EL (cell line): ENCODE measurements at regions not wholly inside any gene's neighbourhood (a gene's known extent, or its start where the extent isn't known, plus 50 kb on each side); places are given as distances from the start of the nearest gene placed in this dataset.

ENCODE experiments used
- DNase-seq: peaks from one replicate; pipeline ENCODE4 v3.0.0-alpha.2; 2016

DNA sequence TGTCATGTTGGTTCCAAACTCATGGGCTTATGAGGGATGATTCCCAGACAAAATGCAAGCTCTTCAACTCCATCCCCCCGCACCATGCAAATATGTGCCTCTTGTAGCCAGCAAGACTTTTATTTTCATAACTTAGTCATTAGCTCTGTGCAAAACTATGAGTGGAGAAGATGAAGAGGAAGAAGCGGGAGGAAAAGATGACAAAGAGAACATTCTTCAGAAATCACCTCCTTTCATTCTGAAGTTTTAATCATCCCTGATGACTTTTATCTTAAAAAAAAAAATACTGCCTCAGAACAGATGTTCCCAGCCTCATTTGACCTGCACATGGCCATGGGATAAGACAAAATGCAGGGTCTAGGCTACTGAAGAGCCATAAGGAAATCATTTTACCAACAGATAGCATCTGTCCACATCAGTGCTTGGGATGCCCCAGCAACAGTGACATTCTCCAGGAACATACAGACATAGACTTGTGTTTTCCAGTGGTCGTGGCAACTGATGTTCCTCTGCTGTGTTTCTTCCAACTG lies 145.5 kb downstream of the WNT5A start:
- DNase-seq: peak; percentile 27

DNA sequence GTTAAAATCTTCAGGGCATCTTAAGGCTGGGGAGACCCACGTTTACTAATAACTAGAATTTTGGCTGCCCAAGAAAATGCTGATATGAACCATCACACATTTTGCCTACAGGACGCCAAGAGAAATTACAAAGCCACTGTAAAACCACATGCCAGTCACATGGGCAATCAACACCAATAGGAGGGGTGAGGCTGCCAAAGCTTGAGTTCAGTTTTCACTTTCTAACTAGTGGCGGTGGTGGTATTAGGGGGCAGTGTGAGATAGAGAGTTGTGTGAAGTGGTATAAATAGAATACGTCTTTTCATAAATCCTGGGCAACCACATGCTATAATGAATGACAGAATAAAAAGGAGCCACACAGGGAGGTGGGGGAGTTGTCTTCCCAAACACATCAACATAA lies 147.3 kb downstream of the WNT5A start:
- no peak for DNase-seq

DNA sequence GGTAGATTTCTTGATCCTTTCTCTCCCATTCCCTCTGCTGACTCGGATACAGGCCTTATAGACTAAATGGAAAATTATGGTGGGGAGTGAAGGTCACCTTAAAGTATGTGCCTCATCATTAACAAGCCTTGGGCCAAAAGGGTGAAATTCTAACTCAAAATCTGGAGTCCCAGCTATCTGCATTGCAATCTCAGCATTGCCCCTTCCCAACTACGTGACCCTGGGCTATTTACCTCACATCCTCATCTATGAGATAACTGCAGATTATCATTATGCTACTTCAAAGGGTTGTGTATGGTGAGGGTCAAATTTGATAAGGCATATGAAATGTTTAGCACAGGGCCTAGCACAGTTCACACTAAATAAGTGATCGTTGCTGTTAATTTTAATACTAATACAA lies 147.7 kb downstream of the WNT5A start:
- no peak for DNase-seq

DNA sequence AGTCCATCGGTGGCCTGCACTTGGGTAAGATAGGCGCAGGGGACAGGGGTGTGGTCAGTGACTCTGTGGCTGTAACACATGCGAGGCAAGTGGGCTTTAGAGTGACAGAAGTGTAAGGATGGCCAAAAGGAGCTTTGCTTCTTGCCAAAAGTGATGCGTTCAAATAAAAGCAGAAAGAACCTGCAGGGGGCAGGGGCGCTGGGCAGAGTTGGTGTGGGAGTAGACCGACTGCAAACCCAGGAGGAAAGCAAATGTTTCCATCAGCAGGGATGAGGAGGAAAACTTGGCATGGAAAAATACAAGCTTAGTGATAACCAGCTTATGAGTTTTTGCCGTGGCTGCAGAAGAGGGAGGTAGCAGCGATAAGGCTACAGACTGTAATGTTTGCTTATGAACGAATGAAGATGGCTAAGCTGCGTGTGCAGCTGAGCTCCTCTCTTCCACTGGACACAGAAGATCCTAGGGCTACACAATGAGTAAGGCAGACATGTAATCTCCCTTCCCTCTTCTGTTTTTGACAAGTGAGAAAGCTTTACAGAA lies 149.4 kb downstream of the WNT5A start:
- DNase-seq: no peak

DNA sequence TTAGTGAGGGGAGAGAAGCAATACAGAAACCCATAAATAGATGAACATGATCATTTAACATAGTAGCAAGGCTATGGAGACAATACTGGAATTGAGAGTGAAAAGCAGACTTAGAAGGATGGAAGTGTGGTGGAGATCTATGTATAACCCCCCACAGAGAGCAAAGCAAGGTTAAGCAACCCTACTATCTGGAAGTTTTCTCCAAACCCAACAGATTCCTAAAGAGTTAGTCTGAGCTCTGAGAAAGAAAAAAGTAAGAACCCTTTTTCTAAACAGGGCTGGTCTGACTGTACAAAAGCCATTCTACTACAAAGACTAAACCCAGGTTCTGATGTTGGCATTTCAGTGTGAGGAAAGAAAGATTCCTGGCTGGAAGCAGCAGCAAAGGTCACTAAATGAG lies 153.2 kb downstream of the WNT5A start:
- peak; percentile 56 for DNase-seq

DNA sequence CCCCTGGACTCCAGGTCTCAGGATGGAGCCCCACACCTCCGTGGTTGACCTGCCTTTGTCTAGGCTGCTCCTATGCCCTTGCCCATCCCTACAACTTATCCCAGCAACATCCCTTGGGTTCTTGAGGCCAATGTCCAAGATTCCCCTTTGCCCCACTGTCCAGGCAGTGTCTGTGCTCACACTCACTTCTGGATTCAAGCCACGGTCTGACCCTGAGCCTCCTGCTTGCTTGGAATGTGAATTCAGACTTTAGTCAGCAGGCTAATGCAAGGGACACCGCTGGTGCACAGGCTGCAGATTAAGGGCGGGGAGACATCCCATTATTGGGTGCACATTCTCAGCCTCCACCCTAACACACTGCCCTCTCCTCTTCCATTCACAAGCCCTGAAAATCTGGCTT lies 154.1 kb downstream of the WNT5A start:
- DNase-seq: peak; percentile 49

DNA sequence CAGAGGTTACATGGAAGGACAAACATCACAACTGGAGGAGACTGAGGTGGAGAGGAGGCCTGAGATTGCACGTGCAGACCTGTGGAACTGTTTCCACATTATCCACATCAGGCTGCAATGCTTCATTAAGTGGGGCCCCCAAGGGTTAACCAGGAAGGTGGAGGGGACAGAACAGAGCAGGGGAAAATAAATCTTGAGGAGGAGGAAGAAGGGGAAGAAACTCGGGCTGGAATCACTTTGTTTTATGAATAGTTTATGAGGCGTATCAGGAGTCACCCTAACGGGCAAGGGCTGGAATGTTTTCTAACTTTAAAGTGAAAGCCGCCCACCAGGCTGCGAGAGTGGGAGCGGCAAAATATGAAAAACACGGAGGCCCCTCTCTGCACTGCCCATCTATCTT lies 154.9 kb downstream of the WNT5A start:
- DNase-seq: no peak

DNA sequence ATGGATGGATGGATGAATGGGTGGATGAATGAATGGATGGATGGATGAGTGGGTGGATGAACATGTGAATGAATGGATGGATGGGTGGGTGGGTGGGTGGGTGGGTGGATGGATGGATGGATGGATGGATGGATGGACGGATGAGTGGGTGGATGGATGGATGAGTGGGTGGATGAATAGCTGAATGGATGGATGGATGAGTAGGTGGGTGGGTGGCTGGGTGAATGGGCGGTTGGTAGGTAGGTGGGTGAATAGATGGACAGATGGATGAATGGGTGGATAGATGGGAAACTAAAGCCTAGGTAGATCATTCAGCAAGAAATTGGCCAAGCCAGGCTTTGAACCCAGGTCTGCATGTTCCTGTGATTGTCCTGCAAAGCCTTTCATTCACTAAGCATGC lies 155.6 kb downstream of the WNT5A start:
- DNase-seq: no peak

DNA sequence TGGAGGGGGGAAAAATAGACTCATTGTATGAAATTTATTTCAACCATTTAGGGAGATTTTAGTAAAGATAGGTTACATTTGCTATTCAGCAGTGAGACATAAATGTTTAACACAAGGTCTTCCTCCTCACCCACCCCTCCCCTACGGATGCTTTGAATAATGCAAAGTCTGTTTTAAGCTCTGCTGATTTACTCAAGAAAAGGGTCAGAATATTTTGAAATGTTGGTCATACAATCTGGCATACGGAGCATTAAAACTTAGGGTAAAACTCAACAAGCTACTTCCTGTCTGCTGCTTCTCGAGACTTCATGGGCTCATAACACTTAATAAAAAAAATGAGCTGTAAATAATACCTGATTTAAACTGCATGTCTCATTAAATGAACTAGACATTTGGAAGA lies 156.3 kb downstream of the WNT5A start:
- DNase-seq: peak; percentile 31

DNA sequence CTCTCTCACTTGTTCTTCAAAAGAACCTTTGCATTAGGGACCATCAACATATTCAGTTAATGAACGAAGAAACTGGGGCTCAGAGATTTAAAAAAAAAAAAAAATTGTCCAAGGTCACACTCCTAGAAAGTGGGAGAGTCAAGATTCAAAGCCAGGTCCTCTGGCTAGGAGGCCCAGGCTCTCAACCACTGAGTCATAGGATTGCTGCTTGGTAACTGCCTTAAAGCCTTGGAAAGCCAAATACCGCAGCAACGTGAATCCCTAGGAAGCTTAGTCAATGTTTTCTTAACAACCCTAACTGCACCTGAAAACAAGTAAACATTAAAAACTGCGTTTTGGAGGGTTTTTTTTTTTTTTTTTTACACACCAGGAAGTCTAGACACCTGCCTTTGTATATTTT lies 156.8 kb downstream of the WNT5A start:
- peak; percentile 93 for DNase-seq

DNA sequence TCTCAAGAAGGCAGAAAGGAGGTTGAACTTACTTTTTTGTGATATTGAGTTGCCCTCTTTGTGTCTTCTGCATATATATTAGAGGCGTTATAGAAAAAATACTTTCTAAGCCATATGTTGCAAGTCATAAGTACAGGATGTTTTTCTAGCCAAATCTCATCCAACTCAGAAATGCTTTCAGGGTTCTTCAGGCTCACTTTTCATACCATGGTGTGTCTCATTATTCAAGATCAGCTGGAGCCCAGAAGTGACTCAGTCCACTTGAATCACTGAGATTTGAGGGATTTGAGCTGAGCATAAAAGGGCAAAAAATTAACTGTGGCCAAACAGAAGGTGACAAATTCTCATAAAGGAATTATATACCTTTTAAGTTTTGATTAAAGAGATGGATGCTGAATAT lies 157.3 kb downstream of the WNT5A start:
- peak; percentile 91 for DNase-seq

DNA sequence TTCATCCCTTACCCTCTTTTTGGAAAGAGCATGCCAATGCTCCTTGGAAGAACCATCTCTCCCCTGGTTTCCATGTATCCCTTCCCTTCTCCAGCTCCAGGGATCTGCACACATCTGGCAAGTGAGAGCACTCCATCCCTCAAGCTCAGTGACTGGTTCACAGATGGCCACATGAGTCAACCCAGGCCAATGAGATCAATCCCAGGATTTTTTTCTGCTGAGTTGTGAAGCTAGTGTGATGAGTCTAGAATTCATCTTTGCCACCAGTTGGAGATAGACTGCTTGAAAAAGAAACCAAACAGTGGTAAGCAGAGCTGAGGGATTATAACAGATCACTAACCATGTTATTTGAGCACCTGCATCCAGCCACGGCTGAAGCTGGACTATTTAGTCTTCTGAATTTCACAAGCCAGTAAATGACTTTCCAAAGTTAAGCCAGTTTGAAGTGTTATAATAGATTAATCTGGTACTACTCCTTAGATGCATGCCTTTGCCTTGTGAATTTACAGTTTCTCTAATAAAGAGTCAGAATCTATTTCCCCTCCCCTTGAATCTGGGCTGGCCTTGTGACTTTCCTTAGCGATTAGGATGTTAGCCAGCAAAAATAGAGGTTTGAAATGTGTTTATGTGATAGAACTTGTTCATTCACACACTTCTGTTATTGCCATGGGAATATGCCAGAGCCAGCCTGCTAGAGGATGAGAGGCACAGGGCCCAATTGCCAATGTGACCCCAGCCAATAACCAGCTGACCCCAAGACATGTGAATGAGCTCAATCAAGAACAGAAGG lies 159.8 kb downstream of the WNT5A start:
- peak; percentile 77 for DNase-seq

DNA sequence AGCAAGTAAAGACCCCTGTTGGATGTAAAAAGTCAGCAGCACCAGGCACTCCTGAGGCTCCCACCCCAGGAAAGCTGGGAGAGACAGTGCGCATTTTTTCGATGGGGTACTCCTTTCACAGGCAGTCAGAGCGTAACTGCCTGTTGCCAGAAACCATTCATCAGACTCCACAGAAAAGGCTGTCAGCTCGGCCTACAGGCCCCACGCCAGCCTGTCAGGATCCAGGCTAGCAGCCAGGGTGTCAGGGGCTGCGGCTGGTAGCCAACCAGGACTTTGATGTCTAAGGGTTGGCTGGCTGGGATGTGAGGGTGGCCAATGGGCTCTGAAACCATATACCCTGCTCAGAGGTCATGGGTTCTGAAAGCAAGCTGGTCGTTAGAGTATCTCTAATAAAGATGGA lies 164.5 kb downstream of the WNT5A start:
- no peak for DNase-seq

DNA sequence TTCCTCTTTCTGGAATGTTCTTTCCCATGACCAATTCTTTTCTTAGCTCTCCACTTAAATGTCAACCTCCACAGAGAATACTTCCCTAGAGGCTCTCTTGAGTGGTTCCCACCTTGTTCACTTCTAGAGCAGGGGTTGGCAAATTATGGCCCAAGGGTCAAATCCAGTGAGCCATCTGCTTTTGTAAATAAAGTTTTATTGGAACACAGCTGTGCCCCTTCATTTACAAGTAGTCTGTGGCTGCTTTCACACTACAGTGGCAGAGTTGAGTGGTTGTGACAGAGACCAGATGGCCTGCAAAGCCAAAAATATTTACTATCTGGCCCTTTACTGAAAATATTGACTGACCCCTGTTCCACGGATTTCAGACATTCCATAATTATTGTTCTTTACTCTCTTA lies 166.2 kb downstream of the WNT5A start:
- no peak for DNase-seq

DNA sequence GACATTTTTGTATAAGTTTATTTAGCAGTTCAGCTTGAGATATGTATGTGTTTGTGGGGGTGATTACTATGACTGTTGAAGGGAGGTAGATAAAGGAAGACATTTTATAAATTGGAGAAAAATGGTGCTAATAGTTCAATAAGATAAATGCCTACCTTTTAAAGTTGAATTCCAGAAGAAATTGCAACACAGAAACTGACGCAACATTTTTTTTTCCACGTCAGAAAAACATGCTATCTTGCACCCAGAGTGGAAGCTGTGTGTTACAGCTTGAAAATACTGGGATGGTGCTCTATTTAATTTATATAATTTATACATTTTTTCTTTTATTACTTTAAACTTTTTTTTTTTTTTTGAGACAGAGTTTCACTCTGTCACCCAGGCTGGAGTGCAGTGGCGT lies 171.7 kb downstream of the WNT5A start:
- DNase-seq: no peak

DNA sequence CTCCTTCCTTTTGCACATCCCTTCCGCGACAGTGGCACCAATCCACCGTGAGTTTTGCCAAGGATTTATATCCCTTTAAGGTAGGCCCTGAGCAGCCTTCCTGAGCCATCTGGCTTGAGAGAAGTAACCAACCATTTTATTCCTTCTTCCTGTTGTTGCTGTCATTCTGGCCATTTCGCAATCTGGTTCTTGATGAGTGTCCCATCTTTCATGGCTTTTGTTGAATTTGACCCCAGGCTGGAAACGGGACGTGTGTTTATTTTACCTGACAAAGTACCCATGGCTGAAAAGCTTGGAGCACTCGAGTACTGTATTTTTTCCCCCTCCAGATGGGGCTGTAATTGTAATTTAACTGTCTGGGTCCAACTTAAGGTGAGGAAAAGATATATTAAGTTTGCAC lies 173.4 kb downstream of the WNT5A start:
- DNase-seq: no peak

DNA sequence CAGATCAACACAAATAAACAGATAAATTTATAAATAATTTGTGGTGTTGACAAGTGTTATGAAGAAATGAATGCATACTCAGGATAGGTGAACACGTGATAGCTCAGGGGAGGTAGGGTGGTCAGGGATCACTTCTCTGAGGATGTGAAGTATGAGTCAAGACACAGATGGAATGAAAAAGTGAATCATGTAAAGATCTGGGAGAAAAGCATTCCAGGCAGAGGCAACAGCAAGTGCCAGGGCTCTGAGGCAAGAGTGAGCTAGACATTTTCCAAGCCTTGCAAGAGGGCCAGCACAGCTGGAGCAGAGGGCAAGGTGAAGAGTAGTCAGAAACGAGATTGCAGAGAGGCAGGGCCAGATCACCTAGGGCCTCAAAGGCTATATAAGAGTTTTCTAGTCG lies 177.8 kb downstream of the WNT5A start:
- DNase-seq: peak; percentile 61

DNA sequence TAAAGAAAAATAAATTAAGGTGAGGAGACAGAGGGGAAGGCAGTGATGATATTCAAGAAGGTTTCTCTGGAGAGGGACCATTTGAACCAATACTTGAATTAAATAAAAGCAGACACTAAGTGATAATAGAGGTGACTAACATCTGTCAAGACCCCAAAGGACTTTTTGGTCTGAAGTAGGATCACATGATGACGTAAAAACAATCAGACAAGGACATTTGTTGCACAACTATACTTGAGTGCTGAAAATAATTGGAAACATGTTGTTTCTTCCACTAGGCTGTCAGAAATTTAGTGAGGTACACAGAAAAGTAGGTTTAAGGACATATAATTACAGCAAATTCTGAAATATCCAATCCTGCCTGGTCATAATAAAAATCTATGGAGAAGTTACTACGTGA lies 179.5 kb downstream of the WNT5A start:
- no peak for DNase-seq

DNA sequence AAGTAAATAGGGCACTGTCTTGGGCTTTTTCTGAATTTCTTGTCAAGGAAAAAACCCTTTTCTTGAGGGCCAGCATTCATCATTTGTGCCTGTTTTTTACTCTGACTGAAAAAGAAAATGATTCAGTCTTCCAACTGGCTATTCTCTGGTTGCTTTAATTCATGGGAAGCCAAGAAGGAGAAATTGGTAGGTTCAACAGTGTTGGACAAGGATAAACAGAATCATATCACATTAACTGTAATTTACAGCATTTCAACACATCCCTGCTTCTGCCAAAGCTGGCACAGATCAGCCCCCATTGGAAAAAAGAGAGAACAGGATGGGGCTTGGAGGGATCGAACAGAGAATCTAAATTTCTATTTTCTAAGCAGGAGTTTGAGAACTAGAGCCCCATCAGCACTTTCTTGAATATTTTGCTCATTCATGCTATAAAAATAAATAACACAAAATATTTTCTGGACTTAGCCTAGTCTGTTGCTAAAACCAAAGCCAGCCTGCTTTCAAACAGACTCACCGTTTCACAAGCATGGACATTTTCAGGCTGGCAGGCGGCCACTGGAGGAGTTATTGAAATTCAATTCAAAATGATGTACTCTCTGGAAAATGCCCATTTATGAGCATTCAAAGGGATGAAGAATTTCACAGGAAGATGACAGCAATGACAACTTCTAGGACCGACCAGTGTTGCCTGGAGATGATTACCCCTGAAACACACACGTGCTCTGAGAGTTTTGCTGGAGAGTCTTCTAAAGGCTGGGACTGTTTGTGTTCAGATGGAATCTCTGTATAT lies 181.2 kb downstream of the WNT5A start:
- no peak for DNase-seq

DNA sequence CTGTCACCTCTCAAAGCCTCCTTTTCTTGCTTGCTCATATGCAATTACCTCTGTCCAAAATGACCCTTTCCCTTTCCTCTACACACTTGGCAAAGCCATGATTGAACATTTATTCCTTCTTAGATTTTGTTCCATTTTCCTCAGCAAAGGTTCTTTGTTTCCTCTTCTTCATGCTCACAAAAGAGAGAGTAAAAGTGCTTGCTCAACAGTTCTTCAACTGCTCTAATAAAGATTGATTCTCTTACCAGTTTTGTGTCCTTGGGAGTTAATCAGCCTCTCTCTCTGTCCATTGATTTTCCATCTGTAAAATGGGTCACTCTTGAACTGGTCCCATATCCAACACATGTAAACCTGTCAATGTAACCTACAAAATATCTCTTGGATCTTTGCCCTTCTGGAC lies 186.4 kb downstream of the WNT5A start:
- no peak for DNase-seq

DNA sequence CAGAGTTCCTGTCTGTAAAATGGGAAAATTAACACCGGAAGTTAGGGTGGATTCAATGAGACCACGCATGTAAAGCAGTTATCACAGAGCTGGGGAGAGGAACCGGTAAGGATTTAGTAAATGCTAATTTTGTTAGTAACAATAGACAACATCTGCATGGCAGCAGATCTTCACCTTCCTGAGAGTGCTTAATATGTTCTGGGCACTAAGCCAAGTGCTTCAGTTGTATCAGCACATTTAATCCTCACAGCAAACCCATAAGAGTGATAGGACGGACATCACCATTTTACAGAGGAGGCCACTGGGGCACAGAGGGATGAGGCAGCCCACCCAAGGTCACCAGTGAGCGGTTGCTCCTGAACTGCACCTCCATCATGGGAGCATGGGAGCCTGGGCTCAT lies 189.4 kb downstream of the WNT5A start:
- DNase-seq: no peak

DNA sequence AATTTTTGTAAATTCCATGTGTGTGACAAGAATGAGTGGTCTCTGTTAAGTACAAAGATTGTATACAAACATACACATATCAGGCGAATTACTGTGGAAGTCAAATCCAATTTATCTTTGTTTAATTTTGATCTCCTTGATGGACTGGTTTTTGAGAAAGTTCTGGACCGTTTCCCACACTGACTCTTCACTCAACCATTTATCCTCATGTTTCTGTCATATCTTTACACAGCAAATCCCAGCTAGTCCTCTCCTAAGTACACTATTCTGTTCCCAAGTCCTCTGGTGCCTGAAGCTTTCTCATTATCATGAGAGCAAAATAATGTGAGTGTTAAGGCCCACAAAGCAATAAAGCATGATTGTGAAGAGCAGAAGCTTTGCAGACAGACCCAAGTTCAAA lies 189.9 kb downstream of the WNT5A start:
- no peak for DNase-seq

DNA sequence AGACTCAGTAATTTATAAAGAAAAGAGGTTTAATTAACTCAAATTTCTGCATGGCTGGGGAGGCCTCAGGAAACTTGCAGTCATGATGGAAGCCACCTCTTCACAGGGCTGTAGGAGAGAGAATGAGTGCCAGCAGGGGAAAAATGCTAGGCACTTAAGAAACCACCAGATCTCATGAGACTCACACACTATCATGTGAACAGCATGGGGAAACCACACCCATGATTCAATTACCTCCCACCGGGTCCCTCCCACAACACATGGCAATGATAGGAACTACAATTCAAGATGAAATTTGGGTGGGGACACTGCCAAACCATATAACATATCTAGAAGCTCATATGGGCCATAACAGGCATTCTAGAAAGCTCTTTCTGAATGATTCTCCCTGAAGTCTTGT lies 190.3 kb downstream of the WNT5A start:
- no peak for DNase-seq

DNA sequence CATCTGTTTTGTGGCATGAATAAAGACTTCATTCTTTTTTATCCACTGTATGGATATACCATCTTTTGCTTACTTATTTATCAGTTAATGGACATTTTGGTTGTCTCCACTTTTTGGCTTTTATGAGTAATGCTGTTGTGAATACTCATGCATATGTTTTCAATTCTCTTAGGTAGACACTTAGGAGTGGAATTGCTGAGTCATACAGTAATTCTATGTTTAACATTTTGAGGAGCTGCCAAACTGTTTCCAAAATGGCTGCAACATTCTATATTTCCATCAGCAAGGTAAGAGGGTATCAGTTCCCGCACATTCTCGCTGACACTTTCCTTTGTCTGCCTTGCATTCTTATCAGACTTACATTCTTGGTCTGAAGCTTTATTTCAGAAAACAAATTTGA lies 191.1 kb downstream of the WNT5A start:
- DNase-seq: peak; percentile 30
